D721Med (cell line): ENCODE measurements at regions not wholly inside any gene's neighbourhood (a gene's known extent, or its start where the extent isn't known, plus 50 kb on each side); places are given as distances from the start of the nearest gene placed in this dataset.

Experiments
- DNase-seq: peaks from one replicate; pipeline ENCODE4 v3.0.0; 2011; ENCODE audit warnings: low spot score; ENCODE audit not compliant: insufficient read length
- FAIRE-seq: peaks from 2 replicates; lab custom pipeline; 2011; peaks lifted over from hg19 to GRCh38; lab: Jason Lieb, UNC
- TF ChIP-seq, protein P1 (sequence below): IDR thresholded peaks from 2 replicates; pipeline ENCODE4 v1.5.1; 2012; ENCODE audit warnings: mild to moderate bottlenecking, control low read depth; ENCODE audit not compliant: insufficient read depth; ENCODE audit errors: missing control alignments

DNA sequence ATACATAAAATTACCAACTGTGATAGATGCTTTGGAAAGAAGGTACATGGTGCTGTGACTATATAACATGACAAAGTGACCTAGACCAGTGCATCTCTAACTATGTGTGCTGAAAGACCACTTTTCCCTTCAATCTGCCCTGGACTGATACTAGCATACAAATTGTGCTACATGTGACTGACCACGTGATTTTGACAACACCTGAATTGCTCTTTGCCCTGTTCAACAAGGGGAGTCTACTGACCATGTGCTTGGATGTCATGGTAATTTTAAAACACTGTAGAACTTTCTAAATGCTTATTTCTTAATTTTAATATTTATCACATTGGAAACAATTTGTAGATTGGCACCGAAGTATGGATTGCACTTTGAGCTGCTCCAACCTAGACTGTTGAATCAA is 142.4 kb downstream of the CAND1 start:
- DNase-seq (no peak), FAIRE-seq (no peak)
- TF ChIP-seq, protein P1, sequence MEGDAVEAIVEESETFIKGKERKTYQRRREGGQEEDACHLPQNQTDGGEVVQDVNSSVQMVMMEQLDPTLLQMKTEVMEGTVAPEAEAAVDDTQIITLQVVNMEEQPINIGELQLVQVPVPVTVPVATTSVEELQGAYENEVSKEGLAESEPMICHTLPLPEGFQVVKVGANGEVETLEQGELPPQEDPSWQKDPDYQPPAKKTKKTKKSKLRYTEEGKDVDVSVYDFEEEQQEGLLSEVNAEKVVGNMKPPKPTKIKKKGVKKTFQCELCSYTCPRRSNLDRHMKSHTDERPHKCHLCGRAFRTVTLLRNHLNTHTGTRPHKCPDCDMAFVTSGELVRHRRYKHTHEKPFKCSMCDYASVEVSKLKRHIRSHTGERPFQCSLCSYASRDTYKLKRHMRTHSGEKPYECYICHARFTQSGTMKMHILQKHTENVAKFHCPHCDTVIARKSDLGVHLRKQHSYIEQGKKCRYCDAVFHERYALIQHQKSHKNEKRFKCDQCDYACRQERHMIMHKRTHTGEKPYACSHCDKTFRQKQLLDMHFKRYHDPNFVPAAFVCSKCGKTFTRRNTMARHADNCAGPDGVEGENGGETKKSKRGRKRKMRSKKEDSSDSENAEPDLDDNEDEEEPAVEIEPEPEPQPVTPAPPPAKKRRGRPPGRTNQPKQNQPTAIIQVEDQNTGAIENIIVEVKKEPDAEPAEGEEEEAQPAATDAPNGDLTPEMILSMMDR = no peak

DNA sequence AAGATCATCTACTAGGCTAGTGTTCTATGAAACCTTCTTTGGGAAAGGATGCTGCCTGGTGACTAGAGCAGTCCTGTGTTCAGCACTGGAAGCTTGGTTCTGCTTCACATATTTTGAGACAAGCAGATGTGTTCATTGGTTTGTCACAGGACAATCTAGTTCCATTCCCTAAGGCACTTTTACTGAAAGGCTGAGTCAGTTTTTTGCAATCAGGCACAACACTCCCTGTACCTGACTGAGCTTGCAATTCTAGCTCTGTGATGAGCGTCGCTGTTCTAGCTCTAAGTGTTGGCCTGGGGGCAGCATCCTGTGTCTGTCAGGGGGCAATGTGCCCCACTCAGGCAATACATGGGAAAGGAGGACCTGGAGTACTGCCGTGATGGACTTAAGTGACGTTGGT is 144.4 kb downstream of the CAND1 start:
- FAIRE-seq (no peak), DNase-seq (no peak)
- TF ChIP-seq, protein P1 = no peak

DNA sequence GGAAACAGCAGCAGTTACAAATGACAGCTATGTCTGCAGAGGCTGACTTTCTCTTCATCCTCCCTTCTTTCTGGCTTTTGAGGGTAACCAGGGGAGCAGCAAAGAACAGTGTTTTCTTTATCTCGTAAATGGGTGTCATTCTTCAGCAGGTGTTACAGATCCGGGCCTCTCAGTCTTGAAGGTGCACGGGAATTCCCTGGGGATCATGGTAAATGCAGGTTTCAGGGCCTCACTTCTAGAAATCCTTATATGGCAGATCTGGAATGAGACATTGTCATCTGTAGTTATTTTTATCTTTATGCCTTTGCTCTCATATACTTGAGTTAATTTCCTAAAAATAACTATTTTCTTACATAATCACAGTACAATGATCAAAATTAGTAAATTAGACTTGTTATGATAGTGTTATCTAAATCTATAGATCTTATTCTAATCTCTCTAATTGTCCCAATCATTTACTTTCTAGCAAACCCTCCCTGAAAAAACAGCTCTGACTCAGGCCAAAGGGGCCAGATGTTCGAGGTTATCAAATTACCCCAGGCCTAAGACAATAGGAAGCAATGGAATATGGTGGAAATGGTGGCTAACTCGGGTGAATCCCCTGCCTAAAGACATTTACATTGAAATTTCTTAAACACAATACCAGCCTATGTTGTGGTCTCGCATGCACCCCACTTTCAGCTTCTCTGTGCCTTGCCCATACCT is 145.0 kb downstream of the CAND1 start:
- no peak for DNase-seq
- TF ChIP-seq, protein P1 = no peak
- FAIRE-seq = no peak

DNA sequence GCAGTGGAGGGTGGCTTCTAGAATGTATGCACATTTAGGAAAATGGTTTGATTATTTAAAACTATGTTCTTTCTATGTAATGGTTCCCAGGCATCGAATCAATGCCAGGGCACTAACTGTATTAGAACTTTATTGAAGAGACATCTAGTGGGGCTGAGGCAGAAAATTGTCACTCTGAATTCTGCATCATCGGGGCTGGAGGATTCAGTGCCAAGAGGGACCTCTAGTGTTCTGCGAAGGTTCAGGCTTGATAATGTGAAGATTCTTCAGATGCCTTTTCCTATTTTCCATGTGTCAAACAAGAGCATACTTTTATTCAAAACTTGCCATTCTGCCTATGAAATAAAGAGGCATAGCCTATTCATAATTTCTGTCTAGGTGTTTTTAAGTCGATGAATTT is 146.3 kb downstream of the CAND1 start:
- DNase-seq (no peak), FAIRE-seq (no peak)
- TF ChIP-seq, protein P1 = peak; percentile 68

DNA sequence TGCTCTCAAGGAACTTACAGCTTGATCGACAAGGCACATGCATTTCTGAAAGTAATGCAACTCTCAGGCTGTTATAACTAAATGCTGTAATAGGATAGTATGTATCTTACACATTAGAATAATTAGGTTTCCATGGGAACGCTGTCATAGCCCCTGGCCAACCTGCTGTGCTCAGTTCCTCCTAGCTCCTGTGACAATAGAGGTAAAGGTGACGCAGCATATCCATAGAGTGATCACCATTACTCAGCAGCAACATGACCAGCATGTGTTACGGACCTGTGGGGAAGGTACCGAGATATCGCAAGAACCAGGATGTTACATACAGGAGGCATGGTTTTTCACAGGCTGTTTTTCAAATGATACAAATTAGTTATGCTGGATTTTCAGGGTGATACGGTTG is 150.7 kb downstream of the CAND1 start:
- FAIRE-seq = no peak
- no peak for DNase-seq
- TF ChIP-seq, protein P1 = no peak

DNA sequence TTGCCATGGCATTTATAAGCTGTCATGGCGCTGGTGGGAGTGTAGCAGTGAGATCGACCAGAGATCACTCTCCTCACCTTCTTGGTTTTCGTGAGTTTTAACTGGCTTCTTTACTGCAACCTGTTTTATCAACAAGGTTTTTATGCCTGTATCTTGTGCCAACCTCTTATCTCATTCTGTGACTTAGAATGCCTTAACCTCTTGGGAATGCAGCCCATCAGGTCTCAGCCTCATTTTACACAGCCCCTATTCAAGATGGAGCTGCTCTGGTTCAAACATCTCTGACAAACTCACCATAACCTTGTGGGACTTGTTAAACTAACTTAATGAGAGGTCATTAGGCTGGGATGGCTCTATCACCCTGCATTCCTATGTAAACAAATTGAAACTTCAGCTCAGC is 151.3 kb downstream of the CAND1 start:
- TF ChIP-seq, protein P1 = no peak
- no peak for FAIRE-seq

DNA sequence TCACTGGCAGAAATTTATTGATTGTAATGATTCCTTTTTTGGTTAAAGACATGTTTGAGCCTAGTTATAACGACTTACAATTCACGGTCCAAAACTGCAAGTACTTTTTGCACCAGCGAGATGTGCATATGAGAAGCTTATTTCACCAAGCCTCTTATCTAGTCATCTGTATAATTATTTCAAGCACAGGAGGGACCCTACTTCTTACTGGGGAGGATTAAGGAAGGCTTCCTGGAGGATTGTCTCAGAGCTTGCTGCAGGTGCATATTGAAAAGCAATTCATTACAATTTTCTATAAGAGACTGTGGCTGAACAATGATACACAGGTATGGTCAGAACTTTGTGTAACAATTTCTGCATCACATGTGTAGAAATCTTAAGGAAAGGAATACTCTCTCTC is 152.9 kb downstream of the CAND1 start:
- DNase-seq = peak; percentile 58
- FAIRE-seq = peak; percentile 88
- TF ChIP-seq, protein P1 = no peak

More for the DNA sequence above, 151.3 kb downstream of the CAND1 start:
- DNase-seq = no peak
